ENCODE measurements at regions not wholly inside any gene's neighbourhood (a gene's known extent, or its start where the extent isn't known, plus 50 kb on each side); places are given as distances from the start of the nearest gene placed in this dataset.
A peak's percentile ranks its signal among the peaks of the same experiment; 100 is the strongest.

DNA sequence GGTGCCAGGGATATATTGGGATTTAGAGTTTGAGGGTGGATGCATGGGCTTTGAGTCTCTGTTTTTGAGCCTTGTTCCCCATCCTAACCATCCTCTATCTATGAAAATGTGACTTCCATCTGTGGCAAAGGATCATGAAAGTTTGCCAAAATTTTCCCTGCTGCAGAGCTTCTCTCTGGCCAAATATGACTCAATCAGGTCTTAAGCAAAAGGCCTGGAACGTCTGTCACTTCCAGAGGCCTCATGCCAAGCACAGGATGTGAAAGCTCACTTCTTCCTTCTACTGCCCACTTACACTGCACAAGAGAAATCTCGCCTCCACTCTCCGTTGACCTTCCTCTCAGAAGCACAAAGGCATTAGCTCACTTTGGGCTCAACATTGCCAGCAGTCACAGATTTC, 696.9 kb upstream of the NRP1 start:
- TF ChIP-seq, protein P1, sequence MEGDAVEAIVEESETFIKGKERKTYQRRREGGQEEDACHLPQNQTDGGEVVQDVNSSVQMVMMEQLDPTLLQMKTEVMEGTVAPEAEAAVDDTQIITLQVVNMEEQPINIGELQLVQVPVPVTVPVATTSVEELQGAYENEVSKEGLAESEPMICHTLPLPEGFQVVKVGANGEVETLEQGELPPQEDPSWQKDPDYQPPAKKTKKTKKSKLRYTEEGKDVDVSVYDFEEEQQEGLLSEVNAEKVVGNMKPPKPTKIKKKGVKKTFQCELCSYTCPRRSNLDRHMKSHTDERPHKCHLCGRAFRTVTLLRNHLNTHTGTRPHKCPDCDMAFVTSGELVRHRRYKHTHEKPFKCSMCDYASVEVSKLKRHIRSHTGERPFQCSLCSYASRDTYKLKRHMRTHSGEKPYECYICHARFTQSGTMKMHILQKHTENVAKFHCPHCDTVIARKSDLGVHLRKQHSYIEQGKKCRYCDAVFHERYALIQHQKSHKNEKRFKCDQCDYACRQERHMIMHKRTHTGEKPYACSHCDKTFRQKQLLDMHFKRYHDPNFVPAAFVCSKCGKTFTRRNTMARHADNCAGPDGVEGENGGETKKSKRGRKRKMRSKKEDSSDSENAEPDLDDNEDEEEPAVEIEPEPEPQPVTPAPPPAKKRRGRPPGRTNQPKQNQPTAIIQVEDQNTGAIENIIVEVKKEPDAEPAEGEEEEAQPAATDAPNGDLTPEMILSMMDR (IDR thresholded peaks at IDR 0.05): no peak
- no peak overlapping the region for H3K4me3 ChIP-seq
- H3K36me3 ChIP-seq: no peaks in the 10 kb centered on the region
- peaks cover 0 to 9% of the 10 kb centered on the region in 2 donors for H3K4me1 ChIP-seq
- H3K9me3 ChIP-seq: no peaks in the 10 kb centered on the region
- no peaks in the 10 kb centered on the region for H3K27me3 ChIP-seq
- peak in 1 of 2 donors; percentile 82 for DNase-seq (ENCODE audit: low spot score in 2 of 2)
- no peak overlapping the region for H3K27ac ChIP-seq
- intact Hi-C loops (cut with DNase I): no loop called here

DNA sequence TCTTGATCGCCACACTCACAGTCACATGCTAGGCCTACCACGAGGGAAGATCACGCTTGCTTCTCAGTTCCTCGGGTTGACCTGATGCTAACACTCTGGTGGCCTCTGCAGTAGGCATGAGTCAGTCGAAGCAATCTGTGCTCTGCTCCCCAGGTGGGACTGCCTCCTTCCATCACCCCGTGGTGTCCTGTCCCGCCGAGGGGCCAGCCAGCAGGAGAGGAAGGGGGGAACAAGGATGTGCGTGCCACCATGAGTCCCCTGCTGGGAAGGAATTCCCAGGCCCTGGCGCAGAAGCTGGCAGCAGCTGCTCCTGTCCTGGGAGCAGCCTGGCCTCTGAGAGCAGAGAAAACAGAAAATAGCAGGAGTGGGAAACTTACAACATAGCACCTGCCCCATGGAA, 695.0 kb upstream of the NRP1 start:
- Histone ChIP-seq H3K27me3 (no peaks in the 10 kb centered on the region), H3K4me1 (peaks cover 0 to 9% of the 10 kb centered on the region in 2 donors), H3K4me3 (no peak overlapping the region), H3K36me3 (no peaks in the 10 kb centered on the region), H3K9me3 (no peaks in the 10 kb centered on the region), H3K27ac (no peak overlapping the region)
- intact Hi-C loops (cut with DNase I): no loop called here
- TF ChIP-seq, protein P1 (IDR thresholded peaks at IDR 0.05): no peak
- DNase-seq (ENCODE audit: low spot score in 2 of 2): no peak

DNA sequence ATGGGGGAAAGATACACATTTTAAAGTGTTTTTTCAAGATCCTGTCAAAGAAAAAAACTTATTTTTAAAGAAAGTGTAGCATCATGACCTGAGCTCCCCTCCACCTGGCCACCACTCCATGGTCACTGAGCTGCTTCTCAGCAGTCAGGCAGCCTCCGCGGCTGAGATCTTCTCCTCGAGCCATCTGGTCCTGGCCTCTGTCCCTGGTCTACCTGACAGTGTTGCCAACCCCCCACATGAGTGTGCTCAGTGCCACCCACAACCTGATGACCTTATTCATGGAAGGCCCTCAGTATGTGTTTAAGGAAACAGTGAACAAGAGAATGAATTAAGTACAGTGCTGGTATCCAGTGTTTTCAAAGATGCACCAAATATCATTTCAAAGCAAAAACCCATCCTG, 694.5 kb upstream of the NRP1 start:
- no peak overlapping the region for H3K27ac ChIP-seq
- intact Hi-C loops (cut with DNase I): no loop called here
- no peak overlapping the region for H3K4me3 ChIP-seq
- no peak for DNase-seq (ENCODE audit: low spot score in 2 of 2)
- H3K9me3 ChIP-seq: no peaks in the 10 kb centered on the region
- TF ChIP-seq, protein P1 (IDR thresholded peaks at IDR 0.05): no peak
- H3K27me3 ChIP-seq: no peaks in the 10 kb centered on the region
- H3K4me1 ChIP-seq: peaks cover 0 to 9% of the 10 kb centered on the region in 2 donors
- H3K36me3 ChIP-seq: no peaks in the 10 kb centered on the region

DNA sequence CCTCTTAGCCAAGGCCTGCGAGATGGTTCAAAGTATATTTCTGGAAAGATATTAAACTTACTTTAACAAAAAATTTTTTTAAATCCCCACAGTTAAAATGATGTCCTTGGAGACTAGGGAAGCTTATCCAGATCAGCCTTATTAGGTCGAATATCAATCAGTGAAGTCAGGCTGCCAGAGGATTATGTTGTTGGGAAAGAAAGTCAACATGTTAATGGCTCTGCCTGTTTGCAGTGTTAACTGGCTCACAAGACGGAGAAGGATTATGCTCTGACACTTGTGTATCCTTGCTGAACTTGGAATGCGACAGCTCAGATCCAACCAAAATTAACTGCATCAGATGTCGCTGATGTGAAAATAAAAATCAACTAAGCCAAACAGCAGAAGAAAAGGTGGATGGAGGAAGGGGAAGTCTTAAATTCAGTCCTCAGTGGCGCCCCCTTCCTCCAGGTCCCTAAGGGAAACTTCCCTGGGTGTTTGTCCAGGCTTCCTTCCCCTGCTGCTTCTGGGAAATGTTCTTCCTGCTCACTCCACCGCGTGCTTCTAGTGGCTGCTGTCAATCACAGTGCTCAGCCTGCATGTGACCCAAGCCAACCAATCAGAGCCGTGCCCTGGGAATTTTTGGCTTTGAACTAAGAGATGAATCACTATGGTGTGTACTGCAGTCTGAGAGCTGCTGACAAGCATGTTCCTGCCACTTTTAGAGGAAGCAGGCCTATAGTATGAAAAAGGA, 690.4 kb upstream of the NRP1 start:
- H3K4me3 ChIP-seq: no peak overlapping the region
- H3K27ac ChIP-seq: no peak overlapping the region
- DNase-seq (ENCODE audit: low spot score in 2 of 2): no peak
- H3K36me3 ChIP-seq: no peaks in the 10 kb centered on the region
- no peaks in the 10 kb centered on the region for H3K9me3 ChIP-seq
- no peaks in the 10 kb centered on the region for H3K27me3 ChIP-seq
- intact Hi-C loops (cut with DNase I): no loop called here
- H3K4me1 ChIP-seq: no peaks in the 10 kb centered on the region
- TF ChIP-seq, protein P1 (IDR thresholded peaks at IDR 0.05): no peak

DNA sequence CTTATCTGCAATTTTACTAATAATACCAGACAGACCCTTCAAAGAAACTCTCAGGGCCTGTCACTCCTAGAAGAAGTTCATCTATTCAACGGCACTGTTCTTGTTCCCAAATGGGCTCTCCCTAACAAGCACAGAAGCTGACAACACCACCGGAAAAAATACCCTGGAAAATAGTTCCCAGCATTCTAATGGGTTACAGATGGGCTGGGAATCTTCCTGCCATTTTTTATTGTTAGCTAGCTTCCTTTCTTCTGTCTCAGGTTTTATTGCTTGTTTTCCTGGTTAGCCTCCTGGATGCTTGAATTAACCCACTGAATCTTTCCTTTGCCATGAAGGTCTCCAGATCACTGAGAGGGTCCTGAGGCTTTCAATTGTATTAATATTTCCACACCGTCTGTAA, 689.8 kb upstream of the NRP1 start:
- DNase-seq (ENCODE audit: low spot score in 2 of 2): no peak
- H3K4me3 ChIP-seq: no peak overlapping the region
- H3K36me3 ChIP-seq: no peaks in the 10 kb centered on the region
- TF ChIP-seq, protein P1 (IDR thresholded peaks at IDR 0.05): no peak
- no peak overlapping the region for H3K27ac ChIP-seq
- no peaks in the 10 kb centered on the region for H3K9me3 ChIP-seq
- H3K4me1 ChIP-seq: no peaks in the 10 kb centered on the region
- intact Hi-C loops (cut with DNase I): no loop called here
- H3K27me3 ChIP-seq: no peaks in the 10 kb centered on the region

DNA sequence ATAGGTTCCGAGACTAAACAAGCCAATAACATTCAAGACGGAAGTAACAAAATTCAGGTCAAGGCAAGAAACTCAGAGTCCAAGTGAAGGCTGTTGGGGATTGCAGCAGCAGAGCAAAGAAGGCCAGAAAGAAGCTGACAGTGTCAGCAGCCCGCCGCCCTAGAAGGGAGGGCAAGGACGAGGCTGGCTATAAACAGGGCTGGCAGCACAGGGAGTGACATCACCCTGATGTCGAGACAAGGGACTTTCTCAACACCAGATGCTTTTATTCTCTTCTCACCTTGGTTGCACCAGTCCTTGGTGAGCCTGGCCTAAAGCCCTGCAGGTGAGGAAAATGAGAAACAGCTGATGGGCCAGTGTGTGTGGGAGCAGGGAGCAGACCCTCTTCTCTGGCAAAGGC, 687.7 kb upstream of the NRP1 start:
- Histone ChIP-seq H3K4me3 (no peak overlapping the region), H3K9me3 (no peaks in the 10 kb centered on the region), H3K27ac (no peak overlapping the region), H3K27me3 (no peaks in the 10 kb centered on the region), H3K4me1 (no peaks in the 10 kb centered on the region), H3K36me3 (no peaks in the 10 kb centered on the region)
- intact Hi-C loops (cut with DNase I): no loop called here
- TF ChIP-seq, protein P1 (IDR thresholded peaks at IDR 0.05): no peak
- no peak for DNase-seq (ENCODE audit: low spot score in 2 of 2)

Data from ascending aorta (tissue), 2 donors.